GM10266 (cell line): ENCODE measurements at regions not wholly inside any gene's neighbourhood (a gene's known extent, or its start where the extent isn't known, plus 50 kb on each side); places are given as distances from the start of the nearest gene placed in this dataset.
"Not testable (repeated sequence)": the region's sequence is repeated elsewhere in the genome, so short reads cannot be mapped to it uniquely, and the experiment has no call there.

Experiments
- DNase-seq: peaks from one replicate; pipeline ENCODE4 v3.0.0; 2012; ENCODE audit errors: extremely low spot score
- CTCF ChIP-seq: IDR thresholded peaks from 2 replicates; pipeline ENCODE4 v1.5.1; 2012; ENCODE audit warnings: mild to moderate bottlenecking, low read depth; ENCODE audit not compliant: control insufficient read depth, insufficient read depth; ENCODE audit errors: missing control alignments

GRCh38 chr14:101259748-101260147 is 301.5 kb upstream of the DIO3 start:
- no peak for TF ChIP-seq CTCF

GRCh38 chr14:101266441-101266840 is 294.9 kb upstream of the DIO3 start:
- DNase-seq, result not testable (repeated sequence)

More at GRCh38 chr14:101259748-101260147, 301.5 kb upstream of the DIO3 start:
- DNase-seq, result no peak

GRCh38 chr14:101273091-101273490 is 288.2 kb upstream of the DIO3 start:
- DNase-seq, result no peak
- TF ChIP-seq CTCF, result no peak

GRCh38 chr14:101276309-101277091 is 284.8 kb upstream of the DIO3 start:
- no peak for DNase-seq
- no peak for TF ChIP-seq CTCF

- TF ChIP-seq CTCF, result no peak
- DNase-seq, result no peak
Measured at GRCh38 chr14:101282418-101282817, 278.9 kb upstream of the DIO3 start.

GRCh38 chr14:101284711-101285110 is 276.6 kb upstream of the DIO3 start:
- no peak for DNase-seq
- no peak for TF ChIP-seq CTCF

- DNase-seq, result no peak
- no peak for TF ChIP-seq CTCF
Measured at GRCh38 chr14:101286271-101287018, 274.9 kb upstream of the DIO3 start.
